ENCODE measurements at regions not wholly inside any gene's neighbourhood (a gene's known extent, or its start where the extent isn't known, plus 50 kb on each side); places are given as distances from the start of the nearest gene placed in this dataset.

GRCh38 chr10:44771233-44771995, 139.7 kb upstream of the TMEM72 start:
- TF ChIP-seq EZH2 (IDR thresholded peaks at IDR 0.05; ENCODE audit: borderline replicate concordance, insufficient read depth, low read depth, low read length, poor library complexity, severe bottlenecking) (no peak), CTCF (IDR thresholded peaks at IDR 0.05) (no peak)

Data from B cell (primary cell).